ENCODE measurements at regions not wholly inside any gene's neighbourhood (a gene's known extent, or its start where the extent isn't known, plus 50 kb on each side); places are given as distances from the start of the nearest gene placed in this dataset.

GRCh38 chr7:53326634-53327033 is 291.2 kb downstream of the POM121L12 start:
- Histone ChIP-seq H3K79me2 (replicated peaks; ENCODE audit: insufficient read depth, low read length) (no peaks in the 10 kb centered on the region), H3K9me3 (ENCODE audit: low read length) (no peaks in the 10 kb centered on the region), H4K20me1 (ENCODE audit: insufficient read depth) (no peaks in the 10 kb centered on the region), H3K27me3 (ENCODE audit: insufficient read depth, low read depth, low read length) (no peaks in the 10 kb centered on the region), H3K9ac (ENCODE audit: low read length) (no peak overlapping the region), H2AFZ (ENCODE audit: low read depth, low read length) (no peak overlapping the region), H3K27ac (ENCODE audit: low read length) (no peak overlapping the region), H3K4me2 (ENCODE audit: low read length) (no peak overlapping the region), H3K36me3 (ENCODE audit: insufficient read depth, low read length) (no peaks in the 10 kb centered on the region), H3K4me3 (ENCODE audit: low read length) (no peak overlapping the region), H3F3A (ENCODE audit: insufficient read depth, low read length, poor library complexity, severe bottlenecking) (no peaks in the 10 kb centered on the region), H3K9me2 (ENCODE audit: insufficient read depth, low read length) (no peaks in the 10 kb centered on the region)
- TF ChIP-seq EZH2 (IDR thresholded peaks at IDR 0.05; ENCODE audit: borderline replicate concordance, insufficient read depth, low read length, poor library complexity, severe bottlenecking) (no peak), POLR2AphosphoS5 (IDR thresholded peaks at IDR 0.05) (no peak), REST (IDR thresholded peaks at IDR 0.05; ENCODE audit: borderline replicate concordance) (no peak), CTCF (IDR thresholded peaks at IDR 0.05; ENCODE audit: poor library complexity, severe bottlenecking) (no peak), MXI1 (conservative IDR thresholded peaks at IDR 0.05; ENCODE audit: poor library complexity, severe bottlenecking) (no peak), RAD21 (conservative IDR thresholded peaks at IDR 0.05) (no peak), EP300 (conservative IDR thresholded peaks at IDR 0.05; ENCODE audit: poor library complexity, severe bottlenecking) (no peak), SMC3 (conservative IDR thresholded peaks at IDR 0.05; ENCODE audit: poor library complexity) (no peak), TAF1 (IDR thresholded peaks at IDR 0.05; ENCODE audit: low read depth) (no peak)

- no peaks in the 10 kb centered on the region for H3K27me3 ChIP-seq (ENCODE audit: insufficient read depth, low read depth, low read length)
- H3K4me3 ChIP-seq (ENCODE audit: low read length): no peak overlapping the region
- no peaks in the 10 kb centered on the region for H3K9me2 ChIP-seq (ENCODE audit: insufficient read depth, low read length)
- no peak overlapping the region for H3K4me2 ChIP-seq (ENCODE audit: low read length)
- H2AFZ ChIP-seq (ENCODE audit: low read depth, low read length): no peak overlapping the region
- H3K9me3 ChIP-seq (ENCODE audit: low read length): no peaks in the 10 kb centered on the region
- no peaks in the 10 kb centered on the region for H3K79me2 ChIP-seq (replicated peaks; ENCODE audit: insufficient read depth, low read length)
- no peak overlapping the region for H3K27ac ChIP-seq (ENCODE audit: low read length)
- TF ChIP-seq EZH2 (IDR thresholded peaks at IDR 0.05; ENCODE audit: borderline replicate concordance, insufficient read depth, low read length, poor library complexity, severe bottlenecking) (no peak), EP300 (conservative IDR thresholded peaks at IDR 0.05; ENCODE audit: poor library complexity, severe bottlenecking) (no peak), CTCF (IDR thresholded peaks at IDR 0.05; ENCODE audit: poor library complexity, severe bottlenecking) (no peak), SMC3 (conservative IDR thresholded peaks at IDR 0.05; ENCODE audit: poor library complexity) (no peak), TAF1 (IDR thresholded peaks at IDR 0.05; ENCODE audit: low read depth) (no peak), POLR2AphosphoS5 (IDR thresholded peaks at IDR 0.05) (no peak), RAD21 (conservative IDR thresholded peaks at IDR 0.05) (no peak)
- H3K9ac ChIP-seq (ENCODE audit: low read length): no peak overlapping the region
- no peaks in the 10 kb centered on the region for H3F3A ChIP-seq (ENCODE audit: insufficient read depth, low read length, poor library complexity, severe bottlenecking)
- no peaks in the 10 kb centered on the region for H4K20me1 ChIP-seq (ENCODE audit: insufficient read depth)
- no peaks in the 10 kb centered on the region for H3K36me3 ChIP-seq (ENCODE audit: insufficient read depth, low read length)
These were observed 300.8 kb downstream of the POM121L12 start for GRCh38 chr7:53336105-53336668.

Data from neural cell (in vitro differentiated cells).